Dedifferentiated amniotic fluid mesenchymal stem cell (primary cell): ENCODE measurements at regions not wholly inside any gene's neighbourhood (a gene's known extent, or its start where the extent isn't known, plus 50 kb on each side); places are given as distances from the start of the nearest gene placed in this dataset.
A peak's percentile ranks its signal among the peaks of the same experiment; 100 is the strongest.

Source experiments
- DNase-seq: peaks from one replicate; pipeline ENCODE4 v3.0.0-alpha.2; 2016; ENCODE audit errors: extremely low spot score

GRCh38 chr3:64848127-64848800 lies 160.5 kb upstream of the ADAMTS9 start:
- no peak for DNase-seq

GRCh38 chr3:64844558-64844957 lies 156.8 kb upstream of the ADAMTS9 start:
- no peak for DNase-seq

- no peak for DNase-seq
These were observed 150.4 kb upstream of the ADAMTS9 start for GRCh38 chr3:64837986-64838735.

GRCh38 chr3:64837126-64837738 lies 149.4 kb upstream of the ADAMTS9 start:
- no peak for DNase-seq

- no peak for DNase-seq
These were observed 148.3 kb upstream of the ADAMTS9 start for GRCh38 chr3:64836097-64836496.

- DNase-seq, result no peak
These were observed 144.3 kb upstream of the ADAMTS9 start for GRCh38 chr3:64832098-64832497.

- DNase-seq, result no peak
These were observed 142.9 kb upstream of the ADAMTS9 start for GRCh38 chr3:64830681-64831080.

- no peak for DNase-seq
These were observed 141.5 kb upstream of the ADAMTS9 start for GRCh38 chr3:64829331-64829730.

- DNase-seq, result no peak
These were observed 140.5 kb upstream of the ADAMTS9 start for GRCh38 chr3:64828276-64828675.

- no peak for DNase-seq
These were observed 139.6 kb upstream of the ADAMTS9 start for GRCh38 chr3:64827431-64827830.

GRCh38 chr3:64827019-64827418 lies 139.2 kb upstream of the ADAMTS9 start:
- DNase-seq, result no peak

GRCh38 chr3:64825404-64826120 lies 137.8 kb upstream of the ADAMTS9 start:
- no peak for DNase-seq

GRCh38 chr3:64824394-64824909 lies 136.7 kb upstream of the ADAMTS9 start:
- DNase-seq, result no peak

- DNase-seq, result no peak
These were observed 130.4 kb upstream of the ADAMTS9 start for GRCh38 chr3:64818196-64818595.

- no peak for DNase-seq
These were observed 128.6 kb upstream of the ADAMTS9 start for GRCh38 chr3:64816355-64816754.

GRCh38 chr3:64815789-64816188 lies 128.0 kb upstream of the ADAMTS9 start:
- no peak for DNase-seq

- DNase-seq, result peak; percentile 62
These were observed 127.4 kb upstream of the ADAMTS9 start for GRCh38 chr3:64815195-64815631.

GRCh38 chr3:64814351-64814750 lies 126.6 kb upstream of the ADAMTS9 start:
- no peak for DNase-seq

GRCh38 chr3:64813326-64813725 lies 125.5 kb upstream of the ADAMTS9 start:
- no peak for DNase-seq

- DNase-seq, result no peak
These were observed 121.3 kb upstream of the ADAMTS9 start for GRCh38 chr3:64809086-64809485.

- DNase-seq, result no peak
These were observed 120.3 kb upstream of the ADAMTS9 start for GRCh38 chr3:64808061-64808460.
